ENCODE measurements at regions not wholly inside any gene's neighbourhood (a gene's known extent, or its start where the extent isn't known, plus 50 kb on each side); places are given as distances from the start of the nearest gene placed in this dataset.

DNA sequence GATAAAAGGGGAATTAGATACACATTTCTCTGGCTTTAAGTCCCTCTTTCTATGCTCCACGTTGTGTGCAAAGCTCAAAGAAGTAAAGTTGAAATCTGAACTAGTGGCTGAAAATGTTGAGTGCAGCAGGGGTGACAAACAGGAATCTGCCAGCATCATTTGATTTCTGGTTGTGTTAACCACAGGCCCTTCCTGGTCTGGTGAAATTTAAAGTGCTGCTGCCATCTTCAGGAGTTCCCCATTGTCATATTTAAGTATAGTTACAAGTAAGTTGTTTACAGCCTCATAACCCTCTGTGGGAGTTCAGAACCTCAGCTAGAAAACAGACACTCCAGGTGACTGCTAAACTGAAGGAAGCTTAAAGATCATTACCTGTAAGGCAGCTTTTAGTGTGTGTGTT, 90.9 kb upstream of the CCDC196 start:
- ATAC-seq (peak; percentile 36 to 87), DNase-seq (ENCODE audit: low spot score in 2 of 2) (peak in 1 of 2 donors; percentile 20)
- no peak overlapping the region for H3K27ac Mint-ChIP-seq
- no peaks in the 10 kb centered on the region for H3K36me3 Mint-ChIP-seq
- H3K9me3 Mint-ChIP-seq: no peaks in the 10 kb centered on the region

DNA sequence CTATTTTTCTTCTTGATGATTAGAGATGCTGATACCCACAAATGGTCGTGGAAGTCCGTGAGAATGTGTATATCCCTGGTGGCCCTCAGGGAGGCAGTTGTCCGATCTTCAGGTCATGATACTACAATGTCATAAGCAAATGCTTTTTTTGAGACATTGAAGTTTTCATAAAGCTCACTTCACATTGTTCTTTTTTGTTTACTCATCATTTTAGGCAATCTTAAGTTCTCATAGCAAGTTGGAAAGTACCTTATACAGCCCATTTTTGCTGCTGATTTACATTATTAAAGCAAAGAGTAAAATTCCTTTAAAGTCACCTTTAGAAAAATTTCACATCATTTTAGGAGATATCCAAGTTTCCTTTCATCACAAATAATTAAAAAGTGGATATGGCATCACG, 90.0 kb upstream of the CCDC196 start:
- H3K9me3 Mint-ChIP-seq: no peaks in the 10 kb centered on the region
- no peaks in the 10 kb centered on the region for H3K36me3 Mint-ChIP-seq
- no peak for ATAC-seq
- no peak for DNase-seq (ENCODE audit: low spot score in 2 of 2)
- H3K27ac Mint-ChIP-seq: no peak overlapping the region

DNA sequence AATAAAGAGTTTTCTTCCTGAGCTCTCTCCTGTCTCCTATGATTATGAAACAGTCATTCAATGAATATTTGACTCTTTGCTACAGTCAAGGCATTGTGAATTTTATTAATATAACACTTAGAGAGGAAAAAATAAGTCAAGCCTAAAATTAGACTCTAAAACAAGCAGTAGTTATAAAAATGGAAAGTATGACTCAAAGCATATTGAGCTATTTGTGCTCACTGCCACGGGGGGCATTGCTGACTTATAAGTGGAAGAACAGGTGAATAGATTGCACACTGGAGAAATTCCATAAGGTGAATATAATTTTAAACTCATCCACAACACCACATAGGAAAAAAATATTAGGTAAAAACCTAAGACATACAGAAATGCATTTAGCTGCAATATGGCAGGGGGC, 87.7 kb upstream of the CCDC196 start:
- DNase-seq (ENCODE audit: low spot score in 2 of 2) (no peak), ATAC-seq (no peak)
- H3K36me3 Mint-ChIP-seq: no peaks in the 10 kb centered on the region
- H3K27ac Mint-ChIP-seq: no peak overlapping the region
- no peaks in the 10 kb centered on the region for H3K9me3 Mint-ChIP-seq

DNA sequence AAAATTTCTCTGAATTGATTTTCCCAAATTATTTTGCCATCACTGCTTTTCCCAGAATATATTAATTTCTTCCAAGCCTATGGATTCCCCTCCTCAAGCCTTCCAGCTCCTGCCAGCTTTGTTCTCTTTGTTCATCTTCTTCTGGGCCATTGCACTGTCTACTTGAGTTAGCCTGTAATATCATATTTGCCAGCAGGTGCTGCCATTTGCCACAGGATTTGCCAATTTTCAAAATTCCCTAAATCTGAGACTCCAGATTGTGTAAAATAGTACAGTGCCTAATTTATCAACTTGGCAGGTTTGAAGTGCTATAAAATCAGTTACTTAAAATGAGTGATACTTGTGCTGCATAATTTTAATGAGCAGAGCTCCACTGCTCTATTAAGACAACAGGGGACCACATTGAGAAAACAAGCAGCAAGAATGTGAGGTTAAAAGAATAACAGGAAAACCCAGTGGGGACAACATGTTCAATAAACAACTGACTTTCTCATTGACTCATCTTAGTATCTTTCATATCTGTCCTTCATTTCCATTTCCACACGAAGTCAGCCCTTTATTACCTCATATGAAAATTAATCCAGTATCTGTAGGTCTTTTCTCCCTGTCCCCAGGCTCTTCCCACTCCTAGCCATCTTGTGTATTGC, 84.6 kb upstream of the CCDC196 start:
- no peaks in the 10 kb centered on the region for H3K9me3 Mint-ChIP-seq

DNA sequence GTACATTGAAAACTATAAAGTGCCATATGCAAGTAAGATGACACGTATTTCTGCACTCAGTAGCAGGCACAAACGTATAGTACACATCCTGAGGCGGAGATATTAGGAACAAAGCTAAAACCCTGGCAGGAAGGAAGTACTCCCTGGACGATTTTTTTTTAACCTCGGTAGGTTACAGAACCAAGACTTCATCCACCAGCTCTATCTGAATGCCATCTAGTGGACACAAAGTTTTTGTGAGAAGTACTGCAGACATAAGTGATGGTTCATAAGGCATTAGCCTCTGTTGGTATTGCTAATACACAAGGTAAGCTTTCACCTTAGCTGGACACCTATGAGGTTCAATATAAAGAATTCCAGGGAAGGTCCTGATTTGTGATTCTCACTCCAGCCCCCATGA, 83.0 kb upstream of the CCDC196 start:
- DNase-seq (ENCODE audit: low spot score in 2 of 2) (no peak), ATAC-seq (peak in 1 of 2 donors; percentile 35)
- Mint-ChIP-seq H3K36me3 (no peaks in the 10 kb centered on the region), H3K9me3 (no peaks in the 10 kb centered on the region), H3K27ac (no peak overlapping the region)

More for the DNA sequence above, 84.6 kb upstream of the CCDC196 start:
- Mint-ChIP-seq H3K27ac (no peak overlapping the region), H3K36me3 (no peaks in the 10 kb centered on the region)
- DNase-seq (ENCODE audit: low spot score in 2 of 2) (no peak), ATAC-seq (no peak)

DNA sequence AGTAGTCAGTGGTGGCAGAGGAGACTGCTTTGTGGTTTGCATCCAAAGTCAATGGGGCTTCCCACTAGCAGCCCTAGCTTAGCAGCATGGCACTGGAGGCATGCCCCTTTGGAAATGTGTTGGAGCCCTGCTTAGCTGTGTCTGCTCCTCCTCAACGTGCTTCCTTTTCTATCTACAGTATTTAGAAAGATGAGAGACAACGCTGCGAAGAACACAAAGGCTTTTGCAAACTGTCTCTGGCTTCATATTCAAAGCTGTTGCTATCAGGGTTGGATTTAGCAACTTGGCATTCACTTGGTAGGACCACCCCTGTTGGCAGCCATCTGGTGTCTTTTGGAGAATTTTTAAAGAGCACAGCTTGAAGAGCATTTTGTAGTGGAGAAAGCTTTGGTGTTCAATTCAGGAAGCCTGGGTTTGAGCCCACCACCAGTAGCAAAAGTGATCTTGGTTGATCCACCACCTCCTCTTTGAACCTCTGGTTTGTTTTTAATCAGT, 82.1 kb upstream of the CCDC196 start:
- no peak for ATAC-seq
- Mint-ChIP-seq H3K27ac (no peak overlapping the region), H3K9me3 (no peaks in the 10 kb centered on the region), H3K36me3 (no peaks in the 10 kb centered on the region)
- no peak for DNase-seq (ENCODE audit: low spot score in 2 of 2)

DNA sequence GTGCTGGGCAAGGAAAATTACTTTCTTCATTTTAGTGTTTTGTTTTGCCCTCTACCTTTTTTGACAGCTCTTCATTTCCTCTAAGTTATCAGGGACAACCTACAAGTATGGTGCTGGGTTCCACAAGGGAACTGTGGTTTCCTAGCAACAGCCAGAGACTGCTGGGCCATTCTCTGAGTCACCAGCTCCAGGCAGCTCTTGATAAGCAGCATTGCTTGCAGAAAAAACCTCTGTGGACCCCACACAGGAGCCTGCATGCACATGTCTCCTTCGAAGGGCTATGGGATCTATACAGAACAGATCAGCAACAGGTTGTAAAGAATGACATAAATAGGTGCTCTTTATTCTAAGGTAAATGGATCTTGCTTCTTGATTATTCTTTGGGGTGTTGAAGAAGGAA, 81.0 kb upstream of the CCDC196 start:
- DNase-seq (ENCODE audit: low spot score in 2 of 2) (no peak), ATAC-seq (no peak)
- Mint-ChIP-seq H3K9me3 (no peaks in the 10 kb centered on the region), H3K36me3 (no peaks in the 10 kb centered on the region), H3K27ac (no peak overlapping the region)

DNA sequence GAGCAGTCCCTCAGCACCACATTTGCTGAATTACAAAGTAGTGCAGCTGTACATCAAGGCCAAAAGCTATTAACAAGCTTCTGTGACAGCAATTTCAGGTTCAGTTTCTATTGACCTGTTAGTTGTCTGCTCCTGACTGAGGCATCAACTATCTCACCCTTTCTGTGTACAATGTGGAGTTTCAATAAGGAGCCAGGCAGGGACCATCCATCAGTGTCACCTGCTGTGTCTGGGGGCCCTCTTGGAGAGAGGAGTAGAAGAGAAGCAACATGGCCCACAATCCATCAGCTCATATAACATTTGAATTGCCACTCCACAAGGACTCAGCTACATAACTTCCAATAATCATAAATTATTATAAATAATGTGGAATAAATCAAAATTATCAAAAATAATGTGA, 72.3 kb upstream of the CCDC196 start:
- ATAC-seq (no peak), DNase-seq (ENCODE audit: low spot score in 2 of 2) (no peak)
- H3K9me3 Mint-ChIP-seq: peaks cover 0 to 3% of the 10 kb centered on the region in 2 donors
- H3K36me3 Mint-ChIP-seq: peaks cover 0 to 11% of the 10 kb centered on the region in 2 donors
- H3K27ac Mint-ChIP-seq: no peak overlapping the region

DNA sequence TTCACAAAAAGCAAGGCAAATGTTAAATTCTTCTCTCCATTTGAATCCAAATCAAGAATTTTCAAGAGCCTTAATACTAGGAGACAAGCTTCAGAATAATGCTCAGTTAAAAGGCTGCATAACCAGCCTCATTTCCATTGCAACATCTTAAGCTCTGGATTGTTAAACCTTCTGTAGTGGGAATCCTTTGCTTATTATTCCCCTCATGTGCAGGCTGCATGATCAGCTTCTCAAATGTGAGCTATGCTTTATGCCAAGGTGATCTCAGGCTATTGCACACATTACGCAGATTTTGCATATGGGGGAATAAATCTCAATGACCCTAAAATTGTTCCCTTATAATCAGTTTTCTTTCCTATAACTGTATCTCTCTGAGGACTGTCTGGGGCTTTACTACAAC, 71.7 kb upstream of the CCDC196 start:
- DNase-seq (ENCODE audit: low spot score in 2 of 2) (no peak), ATAC-seq (no peak)
- Mint-ChIP-seq H3K9me3 (peaks cover 0 to 3% of the 10 kb centered on the region in 2 donors), H3K36me3 (peaks cover 0 to 11% of the 10 kb centered on the region in 2 donors), H3K27ac (no peak overlapping the region)

DNA sequence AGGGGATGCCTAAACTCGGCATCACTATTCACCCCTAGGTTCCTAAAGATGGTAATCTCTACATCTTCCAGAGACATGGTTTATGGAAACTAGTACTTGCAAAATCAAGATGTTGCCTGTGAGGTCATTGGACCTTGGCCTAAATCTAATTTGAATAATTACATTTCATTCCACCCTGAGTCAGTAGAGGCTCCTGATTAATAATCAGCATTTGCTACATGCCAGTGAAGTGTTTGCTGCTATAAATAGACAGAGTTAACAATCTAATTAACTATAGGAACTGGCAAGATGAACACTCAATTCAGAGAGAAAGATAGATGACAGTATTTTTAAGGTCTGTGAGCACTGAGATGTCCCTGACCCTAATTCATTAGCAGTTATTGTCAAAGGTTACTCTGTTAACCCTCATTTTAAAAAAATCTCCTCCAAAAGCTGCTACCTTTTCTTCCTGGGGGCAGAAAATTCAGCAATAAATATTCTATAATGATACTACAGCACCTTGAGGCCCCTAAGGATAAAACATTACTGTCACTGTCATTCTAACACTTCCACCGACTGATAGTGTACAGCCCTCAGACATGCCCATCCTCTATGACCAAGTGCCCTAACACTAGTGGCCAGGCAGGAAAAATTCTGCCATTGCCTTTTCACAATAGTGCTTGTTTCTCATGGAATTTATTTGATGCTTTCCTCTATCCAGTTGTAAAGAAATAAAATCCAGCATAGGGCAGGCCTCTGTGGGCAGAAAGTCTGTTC, 65.7 kb upstream of the CCDC196 start:
- DNase-seq (ENCODE audit: low spot score in 2 of 2) (no peak), ATAC-seq (no peak)
- peaks cover 0 to 7% of the 10 kb centered on the region in 2 donors for H3K36me3 Mint-ChIP-seq
- no peaks in the 10 kb centered on the region for H3K9me3 Mint-ChIP-seq
- no peak overlapping the region for H3K27ac Mint-ChIP-seq

DNA sequence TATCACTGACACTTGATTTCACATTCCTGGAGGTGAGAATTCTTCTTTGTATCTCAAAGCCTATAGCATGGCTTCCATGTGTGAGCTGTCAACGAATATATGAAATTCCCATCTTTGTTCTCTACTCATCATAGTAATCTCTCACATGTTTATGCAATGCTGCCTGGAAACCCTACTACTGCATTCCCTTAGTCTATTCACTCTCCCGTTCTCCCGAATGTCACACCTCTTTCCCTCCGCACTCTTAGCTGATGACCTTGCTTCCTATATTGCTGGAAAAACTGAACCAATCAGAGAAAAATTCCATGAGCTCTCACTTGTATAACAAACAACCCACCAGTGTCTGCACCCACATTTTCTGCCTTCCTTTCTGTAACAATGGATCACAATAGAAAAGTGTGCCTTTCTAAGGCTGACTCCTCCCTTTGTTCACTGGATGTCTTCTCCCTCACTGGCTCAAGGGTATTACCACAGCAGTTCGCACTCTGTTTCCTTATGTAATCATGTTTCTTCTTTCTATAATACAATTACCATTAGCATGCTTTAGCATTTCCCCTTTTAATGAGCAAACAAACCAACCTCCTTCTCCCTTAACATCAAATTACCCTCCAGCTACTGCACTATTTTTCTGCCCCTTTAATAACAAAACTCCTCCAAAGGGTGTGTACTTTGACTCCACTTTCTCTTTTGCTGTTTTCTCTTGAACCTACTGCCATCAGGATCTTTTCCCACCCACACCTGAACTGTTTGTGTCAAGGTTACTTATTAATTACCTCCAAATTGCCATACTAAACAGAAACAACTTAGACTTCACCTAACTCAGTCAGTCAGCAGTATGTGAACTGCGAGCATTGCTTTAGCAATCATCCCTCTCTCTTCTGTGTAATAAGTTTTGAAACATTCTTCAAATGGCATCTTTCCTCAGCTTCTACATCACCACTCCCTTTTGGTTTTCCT, 63.9 kb upstream of the CCDC196 start:
- H3K9me3 Mint-ChIP-seq: no peaks in the 10 kb centered on the region
- H3K36me3 Mint-ChIP-seq: peaks cover 0 to under 1% of the 10 kb centered on the region in 2 donors
- ATAC-seq (no peak), DNase-seq (ENCODE audit: low spot score in 2 of 2) (no peak)
- H3K27ac Mint-ChIP-seq: no peak overlapping the region

DNA sequence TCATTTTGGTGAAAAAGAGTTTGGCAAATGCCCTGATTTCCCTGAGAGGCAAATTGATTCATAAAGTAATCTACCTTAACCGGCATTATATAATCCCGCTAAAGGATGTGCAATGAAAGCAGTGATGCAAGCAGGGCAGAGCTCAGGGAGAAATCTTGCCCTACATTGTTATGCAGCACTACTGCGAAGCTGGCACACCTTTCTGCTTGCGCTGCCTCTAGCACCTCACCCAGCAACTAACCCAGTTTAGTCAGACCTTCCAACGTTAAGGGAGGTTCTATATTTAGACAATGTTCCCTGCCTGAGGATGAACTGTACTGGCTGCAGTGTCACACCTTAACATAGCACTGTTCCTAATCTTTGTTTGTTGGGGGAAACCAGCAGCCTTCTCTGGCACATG, 60.8 kb upstream of the CCDC196 start:
- no peak for ATAC-seq
- Mint-ChIP-seq H3K27ac (no peak overlapping the region), H3K36me3 (no peaks in the 10 kb centered on the region), H3K9me3 (no peaks in the 10 kb centered on the region)
- DNase-seq (ENCODE audit: low spot score in 2 of 2): no peak

DNA sequence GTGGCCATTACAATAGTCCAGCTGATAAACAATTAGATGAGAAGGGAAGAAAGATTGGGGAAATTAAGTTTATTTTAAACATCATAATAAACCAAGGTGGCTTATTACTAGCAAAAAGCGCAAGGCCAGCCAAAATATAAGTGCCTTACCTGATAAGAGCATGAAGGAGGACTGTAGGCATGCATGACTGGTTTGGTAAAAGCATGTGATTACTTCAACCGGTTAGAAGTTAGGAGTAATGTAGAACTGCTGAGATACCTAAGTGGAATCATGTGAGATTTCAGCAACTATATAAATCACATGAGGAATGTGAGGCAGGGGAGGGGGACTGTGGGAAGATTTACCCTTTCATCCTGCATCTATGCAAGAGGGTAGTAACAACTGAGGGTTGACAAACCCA, 59.7 kb upstream of the CCDC196 start:
- no peak for DNase-seq (ENCODE audit: low spot score in 2 of 2)
- no peaks in the 10 kb centered on the region for H3K36me3 Mint-ChIP-seq
- no peaks in the 10 kb centered on the region for H3K9me3 Mint-ChIP-seq
- H3K27ac Mint-ChIP-seq: no peak overlapping the region
- ATAC-seq: no peak

DNA sequence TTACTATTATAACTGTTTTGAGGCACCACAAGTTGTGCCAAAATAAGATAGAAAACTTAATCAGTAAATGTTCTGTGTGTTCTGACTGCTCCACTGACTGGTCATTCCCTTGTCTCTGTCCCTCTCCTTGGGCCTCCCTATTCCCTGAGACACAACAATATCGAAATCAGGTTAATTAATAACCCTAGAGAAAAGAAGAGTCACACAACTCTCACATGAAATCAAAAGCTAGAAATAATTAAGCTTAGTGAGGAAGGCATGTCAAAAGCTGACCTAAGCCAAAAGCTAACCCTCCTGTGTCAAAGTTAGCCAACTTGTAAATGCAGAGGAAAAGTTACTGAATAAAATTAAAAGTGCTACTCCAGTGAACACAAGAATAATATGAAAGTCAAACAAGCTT, 53.8 kb upstream of the CCDC196 start:
- Mint-ChIP-seq H3K27ac (no peak overlapping the region), H3K9me3 (peaks cover 0 to 7% of the 10 kb centered on the region in 2 donors), H3K36me3 (no peaks in the 10 kb centered on the region)
- ATAC-seq (no peak), DNase-seq (ENCODE audit: low spot score in 2 of 2) (no peak)

DNA sequence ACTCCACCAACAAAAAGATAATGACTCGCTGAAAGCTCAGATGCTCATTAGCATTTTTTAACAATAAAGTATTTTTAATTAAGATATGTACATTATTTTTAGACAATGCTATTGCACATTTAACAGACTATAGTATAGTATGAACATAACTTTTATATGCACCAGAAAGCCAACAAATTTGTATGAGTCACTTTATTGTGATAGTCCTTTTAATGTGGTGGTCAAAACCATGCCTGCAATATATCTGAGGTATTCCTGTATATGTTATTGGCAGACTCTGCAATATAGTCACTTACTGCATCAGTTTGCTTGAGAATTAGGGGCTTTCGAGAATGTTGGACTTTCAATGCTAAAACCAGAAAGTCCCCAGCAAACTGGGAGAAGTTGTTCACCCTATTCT, 51.7 kb upstream of the CCDC196 start:
- Mint-ChIP-seq H3K9me3 (peaks cover 5 to 7% of the 10 kb centered on the region in 2 donors), H3K27ac (no peak overlapping the region), H3K36me3 (no peaks in the 10 kb centered on the region)
- no peak for DNase-seq (ENCODE audit: low spot score in 2 of 2)
- no peak for ATAC-seq

DNA sequence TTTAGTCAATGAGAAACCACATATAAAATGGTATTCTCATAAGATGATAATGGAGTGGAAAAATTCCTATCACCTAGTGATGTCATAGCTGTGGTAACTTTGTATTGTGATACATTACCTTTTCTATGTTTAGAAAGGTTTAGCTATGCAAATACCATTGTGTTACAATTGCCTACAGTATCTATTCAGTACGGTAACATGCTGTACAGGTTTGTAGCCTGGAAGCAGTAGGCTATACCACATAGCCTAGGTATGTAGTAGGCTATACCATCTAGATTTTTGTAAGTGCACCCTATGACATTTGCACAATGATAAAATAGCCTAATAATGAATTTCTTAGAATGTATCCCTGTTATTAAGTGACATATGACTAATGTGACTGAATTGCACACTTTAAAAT, 50.5 kb upstream of the CCDC196 start:
- Mint-ChIP-seq H3K36me3 (peaks cover 0 to 12% of the 10 kb centered on the region in 2 donors), H3K27ac (no peak overlapping the region), H3K9me3 (peaks cover 17% of the 10 kb centered on the region in 2 donors)
- DNase-seq (ENCODE audit: low spot score in 2 of 2): no peak
- no peak for ATAC-seq
